SK-N-SH (cell line): ENCODE measurements at regions not wholly inside any gene's neighbourhood (a gene's known extent, or its start where the extent isn't known, plus 50 kb on each side); places are given as distances from the start of the nearest gene placed in this dataset.

Source experiments
- CTCF ChIA-PET: fragments of 300-600, 350-600 bp; formaldehyde crosslinking; extraction: SDS; loops from one replicate; lab custom pipeline; 2021; lab: Yijun Ruan, JAX
- POLR2A ChIA-PET: fragments of 350-600 bp; sonication (Branson Sonifier 250); formaldehyde crosslinking; extraction: SDS; loops from one replicate; lab custom pipeline; 2020; ENCODE audit warnings: antibody characterized with exemption, inconsistent platforms; lab: Yijun Ruan, JAX
- DNase-seq: peaks from one replicate; pipeline ENCODE4 v3.0.0; 2012
- H2AFZ ChIP-seq: fragments of 200-600 bp; sonication (generic); 2 replicates; pipeline ENCODE4 v1.8.1; 2016; ENCODE audit warnings: antibody characterized with exemption, mild to moderate bottlenecking, low read depth
- H3F3A ChIP-seq: fragments of 200-600 bp; sonication (generic); replicated peaks from 2 replicates; pipeline ENCODE3; 2016; ENCODE audit warnings: antibody characterized with exemption, mild to moderate bottlenecking; ENCODE audit not compliant: insufficient read depth
- H3K27ac ChIP-seq, 2 experiments: fragments of 200-500 bp in 1 of 2; fragments of 200-600 bp in 1 of 2; sonication (Bioruptor generic) in 1 of 2; sonication (generic), shearing (Covaris generic) in 1 of 2; 2 replicates each; pipeline versions ENCODE4 v1.5.1 to v1.6.1; 2014 to 2016; ENCODE audit warnings: low read depth in 2 of 2, inconsistent platforms in 1 of 2, low read length in 1 of 2, mild to moderate bottlenecking in 1 of 2, mixed read lengths in 1 of 2
- H3K27me3 ChIP-seq: fragments of 200-600 bp; sonication (generic), shearing (Covaris generic); 2 replicates; pipeline ENCODE4 v1.6.1; 2016; ENCODE audit warnings: mixed run types; ENCODE audit not compliant: insufficient read depth
- H3K36me3 ChIP-seq, 2 experiments: fragments of 200-500 bp in 1 of 2; fragments of 200-600 bp in 1 of 2; sonication (Bioruptor generic) in 1 of 2; sonication (generic) in 1 of 2; replicated peaks in 1 of 2; 2 replicates each; pipeline versions ENCODE3 to v1.5.1; 2014 to 2016; ENCODE audit warnings: low read length in 1 of 2, mild to moderate bottlenecking in 1 of 2; ENCODE audit not compliant: insufficient read depth in 2 of 2, control insufficient read depth in 1 of 2
- H3K4me1 ChIP-seq, 2 experiments: fragments of 200-500 bp in 1 of 2; fragments of 200-600 bp in 1 of 2; sonication (Bioruptor generic) in 1 of 2; sonication (generic), shearing (Covaris generic) in 1 of 2; 2 replicates each; pipeline versions ENCODE4 v1.5.1 to v1.6.1; 2014 to 2016; ENCODE audit warnings: low read depth in 1 of 2, low read length in 1 of 2, mixed run types in 1 of 2; ENCODE audit not compliant: insufficient read depth in 2 of 2, control insufficient read depth in 1 of 2
- H3K4me2 ChIP-seq: fragments of 200-600 bp; sonication (generic), shearing (Covaris generic); 2 replicates; pipeline ENCODE4 v1.6.1; 2017; ENCODE audit warnings: mixed run types
- H3K4me3 ChIP-seq, 2 experiments: fragments of 200-500 bp in 1 of 2; fragments of 200-600 bp in 1 of 2; sonication (Bioruptor generic) in 1 of 2; sonication (generic), shearing (Covaris generic) in 1 of 2; 2 replicates each; pipeline versions ENCODE4 v1.5.1 to v1.8.1; 2014 to 2016; ENCODE audit warnings: low read depth in 2 of 2, inconsistent platforms in 1 of 2, low read length in 1 of 2, mild to moderate bottlenecking in 1 of 2, mixed read lengths in 1 of 2, moderate library complexity in 1 of 2
- H3K79me2 ChIP-seq: fragments of 200-600 bp; sonication (generic); 2 replicates; pipeline ENCODE4 v1.8.1; 2017; ENCODE audit warnings: mild to moderate bottlenecking; ENCODE audit not compliant: insufficient read depth
- H3K9ac ChIP-seq: fragments of 200-600 bp; sonication (generic); 2 replicates; pipeline ENCODE4 v1.6.1; 2017; ENCODE audit warnings: mixed run types
- H3K9me2 ChIP-seq: fragments of 200-600 bp; sonication (generic); 2 replicates; pipeline ENCODE4 v1.6.1; 2017; ENCODE audit warnings: mixed run types
- H3K9me3 ChIP-seq: fragments of 200-600 bp; sonication (generic); 2 replicates; pipeline ENCODE4 v1.6.1; 2017; ENCODE audit warnings: mixed run types, mild to moderate bottlenecking, moderate library complexity
- H4K20me1 ChIP-seq: fragments of 200-600 bp; sonication (generic); 2 replicates; pipeline ENCODE4 v1.6.1; 2017; ENCODE audit warnings: mild to moderate bottlenecking, mixed run types; ENCODE audit not compliant: insufficient read depth
- CTCF ChIP-seq: fragments of 200-600 bp; sonication (generic); IDR thresholded peaks from 2 replicates; pipeline ENCODE4 v1.6.1; 2017; ENCODE audit warnings: antibody characterized with exemption, mild to moderate bottlenecking, moderate library complexity
- ELF1 ChIP-seq: IDR thresholded peaks from 2 replicates; pipeline ENCODE4 v1.4.0; 2012
- EZH2phosphoT487 ChIP-seq: fragments of 200-600 bp; sonication (generic); IDR thresholded peaks from 2 replicates; pipeline ENCODE4 v1.6.1; 2017; ENCODE audit warnings: low read depth, mixed run types, mild to moderate bottlenecking, antibody characterized with exemption, moderate library complexity, borderline replicate concordance
- JUND ChIP-seq: IDR thresholded peaks from 2 replicates; pipeline ENCODE4 v1.4.0; 2012
- MXI1 ChIP-seq: IDR thresholded peaks from 2 replicates; pipeline ENCODE4 v1.6.1; 2012; ENCODE audit warnings: mild to moderate bottlenecking, low read depth, low read length, improper control_type of control experiment
- NFIC ChIP-seq: IDR thresholded peaks from 2 replicates; pipeline ENCODE4 v1.4.0; 2012; ENCODE audit warnings: borderline replicate concordance
- SMC3 ChIP-seq: IDR thresholded peaks from 2 replicates; pipeline ENCODE4 v1.6.1; 2012; ENCODE audit warnings: low read depth, low read length, improper control_type of control experiment
- TEAD4 ChIP-seq: IDR thresholded peaks from 2 replicates; pipeline ENCODE4 v1.4.0; 2012; ENCODE audit warnings: mild to moderate bottlenecking, borderline replicate concordance; ENCODE audit not compliant: insufficient read depth
- USF1 ChIP-seq: IDR thresholded peaks from 2 replicates; pipeline ENCODE4 v1.4.0; 2012; ENCODE audit warnings: low read depth, borderline replicate concordance
- YY1 ChIP-seq: IDR thresholded peaks from 2 replicates; pipeline ENCODE4 v1.4.0; 2012; ENCODE audit warnings: low read depth, mild to moderate bottlenecking
- WGBS: methylation state at CpG from one replicate; pipeline ENCODE4 v1.1.6; 2017; ENCODE audit warnings: low lambda C conversion rate; 5-methylcytosine and 5-hydroxymethylcytosine counted together
- TF ChIP-seq, protein P1 (sequence below): IDR thresholded peaks from 2 replicates; pipeline ENCODE4 v1.4.0; 2012; ENCODE audit warnings: low read depth
- TF ChIP-seq, protein P2 (sequence below): fragments of 150-350 bp; IDR thresholded peaks from 2 replicates; pipeline ENCODE4 v1.6.1; 2017; ENCODE audit warnings: antibody characterized with exemption, low read length, low read depth, borderline replicate concordance
- TF ChIP-seq, protein P3 (sequence below): IDR thresholded peaks from 2 replicates; pipeline ENCODE4 v1.6.1; 2012; ENCODE audit warnings: mild to moderate bottlenecking, low read depth, low read length, moderate library complexity

DNA sequence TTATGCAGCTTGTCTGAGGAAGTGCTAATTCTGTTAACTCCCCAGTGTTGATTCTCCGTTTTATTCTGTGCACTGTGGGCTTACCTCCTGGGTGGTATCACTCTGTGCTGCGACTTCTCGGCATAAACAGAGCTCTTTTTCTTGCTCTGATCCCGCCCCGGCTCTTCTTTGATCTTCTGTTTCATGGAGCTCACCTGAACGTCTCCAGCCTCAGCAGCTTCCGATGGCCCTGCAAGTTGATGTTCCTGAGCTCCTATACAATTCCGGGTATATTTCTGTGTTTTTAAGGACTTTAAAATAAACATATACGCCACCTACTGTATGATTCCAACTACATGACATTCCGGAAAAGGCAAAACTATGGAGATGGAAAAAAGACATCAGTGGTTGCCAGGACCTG lies 110.8 kb downstream of the TENT4A start:
- 36% methylated on average over 10 of the region's 10 CpGs for WGBS
- no peak overlapping the region for H3K27ac ChIP-seq
- no peak overlapping the region for H2AFZ ChIP-seq
- ChIA-PET CTCF (no interaction called here), POLR2A (no interaction called here)
- H3K4me3 ChIP-seq, result no peak overlapping the region
- DNase-seq, result no peak
- no peaks in the 10 kb centered on the region for H3K27me3 ChIP-seq
- no peaks in the 10 kb centered on the region for H3K4me1 ChIP-seq
- no peak overlapping the region for H3K4me2 ChIP-seq
- no peaks in the 10 kb centered on the region for H3K36me3 ChIP-seq
- TF ChIP-seq USF1, result no peak
- TF ChIP-seq YY1, result no peak
- TF ChIP-seq, protein P1, sequence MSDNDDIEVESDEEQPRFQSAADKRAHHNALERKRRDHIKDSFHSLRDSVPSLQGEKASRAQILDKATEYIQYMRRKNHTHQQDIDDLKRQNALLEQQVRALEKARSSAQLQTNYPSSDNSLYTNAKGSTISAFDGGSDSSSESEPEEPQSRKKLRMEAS, result no peak
- TF ChIP-seq CTCF, result no peak
- no peak for TF ChIP-seq EZH2phosphoT487
- TF ChIP-seq MXI1, result no peak
- TF ChIP-seq NFIC, result no peak
- no peak for TF ChIP-seq TEAD4
- no peak for TF ChIP-seq SMC3
- TF ChIP-seq ELF1, result no peak
- TF ChIP-seq, protein P2, sequence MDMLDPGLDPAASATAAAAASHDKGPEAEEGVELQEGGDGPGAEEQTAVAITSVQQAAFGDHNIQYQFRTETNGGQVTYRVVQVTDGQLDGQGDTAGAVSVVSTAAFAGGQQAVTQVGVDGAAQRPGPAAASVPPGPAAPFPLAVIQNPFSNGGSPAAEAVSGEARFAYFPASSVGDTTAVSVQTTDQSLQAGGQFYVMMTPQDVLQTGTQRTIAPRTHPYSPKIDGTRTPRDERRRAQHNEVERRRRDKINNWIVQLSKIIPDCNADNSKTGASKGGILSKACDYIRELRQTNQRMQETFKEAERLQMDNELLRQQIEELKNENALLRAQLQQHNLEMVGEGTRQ, result no peak
- TF ChIP-seq JUND, result no peak
- TF ChIP-seq, protein P3, sequence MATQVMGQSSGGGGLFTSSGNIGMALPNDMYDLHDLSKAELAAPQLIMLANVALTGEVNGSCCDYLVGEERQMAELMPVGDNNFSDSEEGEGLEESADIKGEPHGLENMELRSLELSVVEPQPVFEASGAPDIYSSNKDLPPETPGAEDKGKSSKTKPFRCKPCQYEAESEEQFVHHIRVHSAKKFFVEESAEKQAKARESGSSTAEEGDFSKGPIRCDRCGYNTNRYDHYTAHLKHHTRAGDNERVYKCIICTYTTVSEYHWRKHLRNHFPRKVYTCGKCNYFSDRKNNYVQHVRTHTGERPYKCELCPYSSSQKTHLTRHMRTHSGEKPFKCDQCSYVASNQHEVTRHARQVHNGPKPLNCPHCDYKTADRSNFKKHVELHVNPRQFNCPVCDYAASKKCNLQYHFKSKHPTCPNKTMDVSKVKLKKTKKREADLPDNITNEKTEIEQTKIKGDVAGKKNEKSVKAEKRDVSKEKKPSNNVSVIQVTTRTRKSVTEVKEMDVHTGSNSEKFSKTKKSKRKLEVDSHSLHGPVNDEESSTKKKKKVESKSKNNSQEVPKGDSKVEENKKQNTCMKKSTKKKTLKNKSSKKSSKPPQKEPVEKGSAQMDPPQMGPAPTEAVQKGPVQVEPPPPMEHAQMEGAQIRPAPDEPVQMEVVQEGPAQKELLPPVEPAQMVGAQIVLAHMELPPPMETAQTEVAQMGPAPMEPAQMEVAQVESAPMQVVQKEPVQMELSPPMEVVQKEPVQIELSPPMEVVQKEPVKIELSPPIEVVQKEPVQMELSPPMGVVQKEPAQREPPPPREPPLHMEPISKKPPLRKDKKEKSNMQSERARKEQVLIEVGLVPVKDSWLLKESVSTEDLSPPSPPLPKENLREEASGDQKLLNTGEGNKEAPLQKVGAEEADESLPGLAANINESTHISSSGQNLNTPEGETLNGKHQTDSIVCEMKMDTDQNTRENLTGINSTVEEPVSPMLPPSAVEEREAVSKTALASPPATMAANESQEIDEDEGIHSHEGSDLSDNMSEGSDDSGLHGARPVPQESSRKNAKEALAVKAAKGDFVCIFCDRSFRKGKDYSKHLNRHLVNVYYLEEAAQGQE, result no peak
- H3F3A ChIP-seq, result no peaks in the 10 kb centered on the region
- no peaks in the 10 kb centered on the region for H3K9me2 ChIP-seq
- H3K9me3 ChIP-seq, result peaks cover 7% of the 10 kb centered on the region; the same call in 1 of the 2 replicates
- no peak overlapping the region for H3K9ac ChIP-seq
- no peaks in the 10 kb centered on the region for H3K79me2 ChIP-seq
- H4K20me1 ChIP-seq, result no peaks in the 10 kb centered on the region
